CD14-positive monocyte (primary cell): ENCODE measurements at regions not wholly inside any gene's neighbourhood (a gene's known extent, or its start where the extent isn't known, plus 50 kb on each side); places are given as distances from the start of the nearest gene placed in this dataset.

Source experiments
- DNase-seq, 3 donors: peaks; one replicate each; pipeline ENCODE4 v3.0.0-alpha.2; 2011 to 2022
- H2AFZ ChIP-seq: 2 replicates; pipeline ENCODE4 v1.6.0; 2012; ENCODE audit warnings: mild to moderate bottlenecking, low read depth, low read length, inconsistent platforms; ENCODE audit not compliant: insufficient read depth, poor library complexity, severe bottlenecking
- H3K27ac ChIP-seq, 2 donors: 1 replicate in 1 of 2; 2 replicates in 1 of 2; pipeline ENCODE4 v1.5.1; 2012 to 2013; ENCODE audit warnings: low read length in 2 of 2, control low read depth in 1 of 2, inconsistent platforms in 1 of 2, low read depth in 1 of 2, mild to moderate bottlenecking in 1 of 2
- H3K27me3 ChIP-seq, 2 donors: one replicate each; pipeline versions ENCODE4 v1.6.0 to v1.6.1; 2011 to 2013; ENCODE audit warnings: low read length in 2 of 2; ENCODE audit not compliant: control insufficient read depth in 2 of 2, insufficient read depth in 2 of 2
- H3K36me3 ChIP-seq, 2 donors: replicated peaks in 1 of 2; 1 replicate in 1 of 2; 2 replicates in 1 of 2; pipeline versions ENCODE4 v1.5.1 to v1.6.1; 2012 to 2013; ENCODE audit warnings: low read length in 2 of 2, control low read depth in 1 of 2, inconsistent platforms in 1 of 2, mild to moderate bottlenecking in 1 of 2; ENCODE audit not compliant: insufficient read depth in 2 of 2, control insufficient read depth in 1 of 2
- H3K4me1 ChIP-seq, 2 donors: 1 replicate in 1 of 2; 2 replicates in 1 of 2; pipeline versions ENCODE4 v1.5.1 to v1.6.1; 2012 to 2013; ENCODE audit warnings: low read length in 2 of 2, control low read depth in 1 of 2, inconsistent platforms in 1 of 2, mild to moderate bottlenecking in 1 of 2, moderate library complexity in 1 of 2; ENCODE audit not compliant: insufficient read depth in 2 of 2, control insufficient read depth in 1 of 2
- H3K4me2 ChIP-seq: replicated peaks from 2 replicates; pipeline ENCODE3; 2012; ENCODE audit warnings: low read length, moderate library complexity, mild to moderate bottlenecking; ENCODE audit not compliant: poor library complexity, severe bottlenecking; ENCODE audit errors: extremely low read depth
- H3K4me3 ChIP-seq, 3 experiments: fragments of 200-600 bp in 1 of 3; sonication (generic) in 1 of 3; replicated peaks in 1 of 3; 1 replicate in 2 of 3; 2 replicates in 1 of 3; pipeline ENCODE4 v1.5.1; 2011 to 2013; ENCODE audit warnings: low read length in 3 of 3, mild to moderate bottlenecking in 3 of 3, control low read depth in 2 of 3, low read depth in 2 of 3, inconsistent platforms in 1 of 3, moderate library complexity in 1 of 3
- H3K79me2 ChIP-seq: 2 replicates; pipeline ENCODE4 v1.6.0; 2012; ENCODE audit warnings: mild to moderate bottlenecking, control low read depth, inconsistent platforms, low read length, moderate library complexity; ENCODE audit not compliant: insufficient read depth
- H3K9ac ChIP-seq: 2 replicates; pipeline ENCODE4 v1.6.0; 2017; ENCODE audit warnings: low read length, mild to moderate bottlenecking; ENCODE audit not compliant: insufficient read depth, poor library complexity, severe bottlenecking
- H3K9me3 ChIP-seq, 2 donors: replicated peaks in 1 of 2; 1 replicate in 1 of 2; 2 replicates in 1 of 2; pipeline versions ENCODE4 v1.5.1 to v1.6.1; 2012 to 2013; ENCODE audit warnings: low read length in 2 of 2, control low read depth in 1 of 2; ENCODE audit not compliant: control insufficient read depth in 1 of 2, insufficient read depth in 1 of 2
- H4K20me1 ChIP-seq: 2 replicates; pipeline ENCODE4 v1.6.0; 2012; ENCODE audit warnings: mild to moderate bottlenecking, low read length, control low read depth, moderate library complexity; ENCODE audit not compliant: insufficient read depth
- H3K27ac Mint-ChIP-seq, 7 donors: one replicate each; pipeline ENCODE4 v1.8.0; 2020; ENCODE audit warnings: mild to moderate bottlenecking in 7 of 7, mixed read lengths in 7 of 7, moderate library complexity in 6 of 7, inconsistent platforms in 2 of 7
- H3K27me3 Mint-ChIP-seq, 3 donors: one replicate each; pipeline ENCODE4 v1.8.0; 2021 to 2022; ENCODE audit warnings: low read depth in 3 of 3, mild to moderate bottlenecking in 3 of 3, mixed read lengths in 3 of 3, moderate library complexity in 3 of 3, inconsistent platforms in 1 of 3
- H3K36me3 Mint-ChIP-seq, 2 donors: one replicate each; pipeline ENCODE4 v1.8.0; 2020; ENCODE audit warnings: mixed read lengths in 2 of 2, inconsistent platforms in 1 of 2, mild to moderate bottlenecking in 1 of 2
- H3K4me1 Mint-ChIP-seq: one replicate; pipeline ENCODE4 v1.8.0; 2020; ENCODE audit warnings: mild to moderate bottlenecking, mixed read lengths
- H3K4me3 Mint-ChIP-seq, 2 donors: one replicate each; pipeline ENCODE4 v1.8.0; 2020; ENCODE audit warnings: mild to moderate bottlenecking in 2 of 2, mixed read lengths in 2 of 2, moderate library complexity in 1 of 2
- H3K9me3 Mint-ChIP-seq, 7 donors: one replicate each; pipeline ENCODE4 v1.8.0; 2020 to 2022; ENCODE audit warnings: mixed read lengths in 7 of 7, mild to moderate bottlenecking in 6 of 7, moderate library complexity in 6 of 7, inconsistent platforms in 2 of 7
- CTCF ChIP-seq: fragments of 200-600 bp; IDR thresholded peaks from one replicate; pipeline ENCODE4 v1.8.0; 2022; ENCODE audit warnings: antibody characterized with exemption, mild to moderate bottlenecking
- WGBS: methylation state at CpG from one replicate; pipeline ENCODE4 v1.1.5; 2013; ENCODE audit warnings: missing lambda C conversion rate; ENCODE audit not compliant: insufficient coverage; 5-methylcytosine and 5-hydroxymethylcytosine counted together
- intact Hi-C, 2 donors: fragments of 100-400 bp; cut with micrococcal nuclease; formaldehyde crosslinking; loops; one replicate each; pipeline versions ENCODE4 v1.15.0 to v1.15.1; 2023

- H3K4me1 ChIP-seq = no peaks in the 10 kb centered on the region
- no peak for DNase-seq
- no peaks in the 10 kb centered on the region for H3K9me3 ChIP-seq
- TF ChIP-seq CTCF = no peak
- no peaks in the 10 kb centered on the region for H3K36me3 ChIP-seq
- no peaks in the 10 kb centered on the region for H3K36me3 Mint-ChIP-seq
- H3K4me3 ChIP-seq = no peak overlapping the region
- no peaks in the 10 kb centered on the region for H3K27me3 ChIP-seq
- peaks cover 0 to 1% (median 0%) of the 10 kb centered on the region in 3 donors for H3K27me3 Mint-ChIP-seq
- no peak overlapping the region for H3K9ac ChIP-seq
- H3K9me3 Mint-ChIP-seq = peaks cover 0 to 4% (median 2%) of the 10 kb centered on the region in 7 donors
- intact Hi-C loops = no loop called here
- H3K4me1 Mint-ChIP-seq = peaks cover 8% of the 10 kb centered on the region
- H4K20me1 ChIP-seq = no peaks in the 10 kb centered on the region
- H2AFZ ChIP-seq = no peak overlapping the region
- H3K27ac Mint-ChIP-seq = no peak overlapping the region
- H3K4me3 Mint-ChIP-seq = no peak overlapping the region
- H3K79me2 ChIP-seq = no peaks in the 10 kb centered on the region
- no peak overlapping the region for H3K27ac ChIP-seq
- H3K4me2 ChIP-seq = no peak overlapping the region
- WGBS = no CpG with 5 or more reads among the region's 3 CpGs
Measured at GRCh38 chr12:92331383-92331782, 185.7 kb upstream of the BTG1 start.

- Mint-ChIP-seq H3K9me3 (peaks cover 0 to 5% (median 2%) of the 10 kb centered on the region in 7 donors), H3K36me3 (peaks cover 0 to 4% of the 10 kb centered on the region in 2 donors), H3K4me3 (no peak overlapping the region), H3K27ac (no peak overlapping the region), H3K4me1 (peaks cover 8% of the 10 kb centered on the region), H3K27me3 (peaks cover 0 to 1% (median 0%) of the 10 kb centered on the region in 3 donors)
- peaks cover 0 to under 1% of the 10 kb centered on the region in 2 donors for H3K9me3 ChIP-seq
- H3K27ac ChIP-seq = no peak overlapping the region
- TF ChIP-seq CTCF = no peak
- intact Hi-C loops = no loop called here
- H2AFZ ChIP-seq = no peak overlapping the region
- WGBS = no CpG with 5 or more reads among the region's 3 CpGs
- no peaks in the 10 kb centered on the region for H3K36me3 ChIP-seq
- H3K4me2 ChIP-seq = no peak overlapping the region
- no peak for DNase-seq
- H4K20me1 ChIP-seq = no peaks in the 10 kb centered on the region
- H3K9ac ChIP-seq = no peak overlapping the region
- no peak overlapping the region for H3K4me3 ChIP-seq
- H3K4me1 ChIP-seq = no peaks in the 10 kb centered on the region
- H3K27me3 ChIP-seq = no peaks in the 10 kb centered on the region
- no peaks in the 10 kb centered on the region for H3K79me2 ChIP-seq
Measured at GRCh38 chr12:92330654-92331053, 185.0 kb upstream of the BTG1 start.
